NCI-H1092 (cell line): ENCODE measurements at regions not wholly inside any gene's neighbourhood (a gene's known extent, or its start where the extent isn't known, plus 50 kb on each side); places are given as distances from the start of the nearest gene placed in this dataset.

Experiments used
- DNase-seq: peaks from one replicate; lab custom pipeline; 2025; lab: John Stamatoyannopoulos, UW

DNA sequence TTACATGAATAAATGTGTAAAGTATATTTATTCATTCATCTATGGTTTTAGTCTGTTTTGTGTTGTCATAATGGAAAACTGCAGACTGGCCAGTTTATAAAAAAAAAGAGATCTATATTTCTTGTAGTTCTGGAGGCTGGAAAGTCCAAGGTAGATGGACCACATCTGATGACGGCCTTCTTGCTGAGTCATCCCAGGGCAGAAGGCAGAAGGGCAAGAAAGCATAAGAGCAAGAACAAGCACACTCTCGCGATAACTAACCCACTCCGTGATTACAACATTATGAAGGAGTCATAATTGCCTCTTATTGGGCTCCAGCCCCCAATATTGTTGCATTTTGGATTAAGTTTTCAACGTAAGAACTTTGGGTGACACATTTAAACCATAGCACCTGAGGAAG is 180.4 kb upstream of the DAB2 start:
- DNase-seq: no peak

DNA sequence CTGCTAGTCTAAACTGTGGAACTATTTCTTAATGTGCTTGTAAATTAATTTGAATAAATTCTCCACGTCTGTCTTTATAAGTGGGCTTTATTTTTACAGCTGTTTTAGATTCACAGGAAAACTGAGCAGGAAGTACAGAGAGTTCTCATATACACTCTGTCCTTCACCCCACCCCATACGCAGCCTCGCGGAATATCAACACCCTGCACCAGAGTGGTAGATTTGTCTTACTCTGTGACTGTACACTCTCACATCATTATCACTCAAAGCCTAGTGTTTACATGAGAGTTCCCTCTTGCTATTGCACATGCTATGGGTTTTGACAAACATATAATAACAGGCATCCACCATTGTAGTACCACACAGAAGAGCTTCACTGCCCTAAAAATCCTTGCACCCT is 179.7 kb upstream of the DAB2 start:
- DNase-seq: no peak

GRCh38 chr5:39599721-39600431 is 175.1 kb upstream of the DAB2 start:
- DNase-seq: no peak

DNA sequence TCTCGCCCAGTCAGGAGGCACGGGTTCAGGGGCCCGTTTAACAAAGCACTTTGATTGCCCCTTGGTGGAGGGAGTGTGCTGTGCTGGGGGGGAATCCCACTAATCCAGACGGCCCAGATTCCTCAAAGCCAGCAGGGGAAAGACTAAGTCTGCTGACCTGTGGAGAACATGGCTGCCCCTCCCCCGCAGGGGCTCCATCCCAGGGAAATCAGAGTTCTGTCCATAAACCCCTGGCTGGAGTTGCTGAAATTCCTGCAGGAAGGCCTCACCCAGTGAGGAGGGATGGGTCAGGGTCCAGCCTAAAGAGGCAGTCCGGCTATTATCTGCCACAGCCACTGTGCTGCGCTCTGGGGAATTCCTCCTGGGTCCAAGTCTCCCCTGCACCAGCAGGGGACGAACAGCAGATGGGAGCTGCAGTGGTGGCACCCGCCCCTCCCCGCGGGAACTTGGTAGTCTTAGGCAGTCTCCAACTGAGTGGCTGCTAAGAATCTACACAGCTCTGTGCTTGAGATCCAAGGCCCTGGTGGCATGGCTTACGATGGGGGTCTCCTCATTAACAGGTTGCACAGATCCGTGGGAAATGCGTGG is 174.0 kb upstream of the DAB2 start:
- DNase-seq: no peak

DNA sequence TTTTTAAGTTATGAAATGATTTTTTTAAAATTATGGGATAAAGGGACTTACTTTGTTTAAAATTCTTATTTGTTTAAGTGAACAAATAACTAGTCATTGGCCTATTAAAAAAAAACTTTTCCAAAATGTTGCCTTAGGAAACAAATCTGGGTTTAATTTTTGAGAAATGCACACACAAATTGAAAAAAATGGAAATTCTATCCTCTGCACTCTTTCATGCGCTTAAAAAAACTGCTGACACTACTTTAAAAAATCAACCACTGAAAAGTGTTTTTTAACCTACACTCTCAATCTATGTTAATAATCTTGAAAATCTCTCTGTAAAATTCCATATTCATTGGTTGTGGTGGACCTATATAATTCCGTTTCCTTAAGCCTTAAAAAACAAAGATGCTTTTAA is 163.4 kb upstream of the DAB2 start:
- DNase-seq: no peak

DNA sequence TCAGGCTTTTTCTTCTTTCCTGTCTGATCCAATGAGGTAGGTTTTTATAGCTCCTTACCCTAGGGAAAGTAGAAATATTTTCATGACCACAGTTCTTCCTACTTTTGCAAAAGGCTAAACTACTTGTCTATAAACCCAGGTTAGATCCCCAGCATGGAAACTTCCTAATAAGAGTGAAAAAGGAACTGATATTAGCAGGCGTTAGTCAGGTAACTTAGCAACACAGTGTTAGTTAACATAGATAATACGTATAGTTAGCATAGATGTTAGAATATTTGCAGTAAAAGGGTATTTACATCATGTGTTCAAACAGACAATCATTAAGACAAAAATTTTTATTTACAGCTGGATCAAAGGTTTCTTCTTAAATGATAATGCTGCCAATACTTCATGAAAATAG is 162.9 kb upstream of the DAB2 start:
- DNase-seq: no peak

- no peak for DNase-seq
These were observed 161.4 kb upstream of the DAB2 start for GRCh38 chr5:39586185-39586584.

DNA sequence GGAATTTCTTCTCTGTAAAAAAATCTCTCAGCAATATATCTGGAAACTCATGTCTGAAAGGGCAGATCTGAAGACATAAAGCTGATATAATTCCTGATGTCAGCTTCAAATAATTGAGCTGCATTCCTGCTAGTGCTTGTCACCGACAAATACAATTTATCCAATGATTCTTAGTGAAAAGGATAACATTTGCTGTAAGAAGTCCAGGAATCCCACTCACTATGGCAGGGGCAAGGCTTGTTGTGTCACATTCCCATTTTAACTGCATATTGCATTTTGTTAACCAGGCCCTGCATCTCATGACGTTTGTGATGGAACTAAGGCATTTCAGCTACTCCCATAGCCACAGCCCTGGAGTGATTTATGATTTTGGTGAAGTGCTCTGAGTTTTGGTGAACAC is 160.1 kb upstream of the DAB2 start:
- no peak for DNase-seq

DNA sequence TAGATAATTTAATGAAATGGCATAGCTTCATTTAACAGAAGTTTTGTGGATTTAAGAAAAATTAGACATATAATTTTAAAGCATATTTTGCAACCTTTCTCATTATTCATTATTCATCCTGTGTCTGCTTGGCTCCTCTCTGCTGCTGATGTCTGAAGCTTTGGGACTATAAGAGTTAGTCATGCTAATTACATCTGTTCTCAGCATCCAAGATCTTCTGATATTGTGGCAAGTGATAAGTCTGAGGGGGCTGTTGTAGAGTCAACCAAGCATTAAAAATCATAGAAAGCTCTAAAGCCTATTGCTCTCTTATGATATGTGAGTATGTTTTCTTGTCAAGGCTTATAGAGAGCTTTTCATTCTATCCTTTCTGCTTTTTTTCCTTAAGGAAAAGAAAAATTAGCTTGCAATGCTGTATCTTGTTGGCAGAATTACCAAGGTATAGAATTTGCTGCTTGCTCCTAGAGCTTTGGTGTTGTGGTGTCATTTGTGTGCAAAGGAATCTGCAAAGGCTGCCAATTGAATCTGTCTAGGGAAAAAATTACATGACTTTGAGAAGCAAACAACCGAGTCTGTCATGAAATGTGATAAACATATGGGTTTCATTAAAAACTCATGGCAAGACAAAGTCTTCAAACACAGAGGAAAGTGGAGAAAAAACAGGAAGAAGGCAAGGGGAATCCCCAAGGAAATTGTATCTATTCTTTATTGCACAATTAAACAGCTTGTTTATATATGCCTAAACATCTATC is 156.1 kb upstream of the DAB2 start:
- no peak for DNase-seq

DNA sequence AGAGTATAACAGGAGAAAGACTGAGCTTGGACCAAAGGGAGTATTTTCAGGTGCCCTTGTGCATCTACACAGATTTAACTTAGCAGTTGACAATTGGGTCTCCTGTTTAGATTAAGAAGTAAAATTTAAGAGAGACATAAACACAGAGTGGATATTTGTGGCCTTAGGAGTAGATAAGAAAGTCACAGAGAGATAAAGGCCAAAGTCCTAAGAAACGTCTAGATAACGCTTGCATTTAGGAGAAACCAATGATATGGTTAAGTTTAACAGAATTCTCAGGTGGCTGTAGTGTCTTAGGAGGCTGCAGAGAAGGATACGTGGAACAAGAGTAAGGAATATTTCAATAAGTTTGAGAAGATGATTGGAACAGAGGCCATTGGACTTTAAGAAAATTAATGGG is 155.0 kb upstream of the DAB2 start:
- DNase-seq: no peak

DNA sequence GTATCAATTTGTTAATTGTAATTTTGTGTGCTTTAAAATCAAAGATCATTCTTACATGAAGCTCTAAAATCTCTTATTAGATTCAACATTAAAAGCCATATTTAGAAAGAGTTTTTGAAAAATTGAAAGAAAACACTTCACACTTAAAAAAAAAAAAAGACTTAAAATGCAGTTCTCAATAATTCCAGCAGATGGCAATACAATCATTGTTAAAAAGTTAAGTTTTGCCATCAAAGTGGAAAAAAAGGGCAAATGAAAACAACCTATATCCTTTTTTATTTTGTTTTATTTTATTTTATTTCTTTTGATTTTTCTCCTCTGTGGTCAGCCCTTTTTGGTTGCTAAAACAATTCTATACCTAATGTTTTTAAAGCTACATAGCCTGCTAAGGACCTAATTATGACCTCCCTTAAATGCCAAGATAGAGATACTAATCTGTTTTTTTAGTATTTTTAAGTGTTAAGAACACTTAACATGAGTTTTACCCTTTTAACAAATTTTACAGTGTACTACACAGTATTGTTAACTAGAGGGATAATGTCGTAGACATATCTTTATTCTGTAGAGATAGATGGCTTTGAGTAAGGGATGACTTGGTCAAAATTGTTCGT is 154.2 kb upstream of the DAB2 start:
- DNase-seq: no peak

DNA sequence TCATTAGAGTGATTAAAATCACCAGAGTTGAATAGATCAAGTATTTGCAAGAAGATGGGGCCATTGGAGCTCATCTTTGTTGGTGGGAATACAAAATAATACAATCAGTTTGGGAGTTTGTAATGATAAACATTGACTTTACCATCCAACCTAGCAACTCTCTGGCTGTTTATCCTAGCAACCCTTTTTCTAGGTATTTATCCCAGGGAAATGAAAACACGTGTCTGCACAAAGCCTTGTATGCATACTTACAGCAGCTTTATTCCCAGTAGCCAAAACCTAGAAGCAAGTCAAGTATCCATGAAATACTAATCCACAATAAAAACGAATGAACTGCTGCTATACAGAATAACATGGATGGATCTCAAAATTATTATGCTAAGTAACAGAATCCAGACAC is 152.7 kb upstream of the DAB2 start:
- no peak for DNase-seq

- no peak for DNase-seq
These were observed 145.7 kb upstream of the DAB2 start for GRCh38 chr5:39570403-39571027.

DNA sequence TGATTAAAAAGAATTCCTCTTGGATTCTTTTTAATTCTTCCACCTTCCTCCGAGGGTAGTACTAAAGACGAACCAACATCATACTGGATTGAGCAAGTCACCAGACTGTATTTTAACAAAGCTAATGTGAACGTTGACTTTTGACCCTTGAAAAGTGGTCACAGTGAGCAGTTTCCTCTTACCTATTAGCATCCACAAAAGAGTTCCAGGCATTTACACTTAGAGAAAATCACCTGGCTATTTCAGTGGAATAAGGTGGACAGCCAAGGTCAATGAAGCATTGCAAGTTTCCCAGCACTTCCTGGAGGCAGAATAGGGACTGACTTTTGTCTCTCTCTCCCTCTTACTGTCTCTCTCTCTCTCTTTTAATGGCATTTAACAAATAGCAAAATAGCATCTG is 145.1 kb upstream of the DAB2 start:
- no peak for DNase-seq

GRCh38 chr5:39566891-39567290 is 142.1 kb upstream of the DAB2 start:
- DNase-seq: no peak

GRCh38 chr5:39566029-39566428 is 141.2 kb upstream of the DAB2 start:
- no peak for DNase-seq

- no peak for DNase-seq
These were observed 136.6 kb upstream of the DAB2 start for GRCh38 chr5:39561421-39561820.

GRCh38 chr5:39560726-39561125 is 135.9 kb upstream of the DAB2 start:
- no peak for DNase-seq

DNA sequence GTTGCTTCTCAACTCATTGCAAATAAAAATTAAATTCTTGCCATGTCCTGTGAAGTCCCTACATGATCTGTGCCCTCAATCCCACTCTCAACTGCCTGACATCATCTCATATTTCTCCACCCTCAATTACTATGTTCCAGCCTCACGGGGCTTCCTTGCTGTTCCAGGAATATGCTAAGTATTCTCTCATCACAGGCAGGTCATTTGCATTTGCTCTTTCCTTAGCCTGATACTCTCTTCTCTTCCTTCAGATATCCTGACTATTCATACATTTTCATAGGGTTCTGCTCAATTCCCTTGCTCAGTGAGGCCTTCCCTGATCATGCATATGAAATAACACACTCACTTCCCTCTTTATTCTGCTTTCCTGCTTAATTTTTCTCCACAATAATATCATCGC is 135.1 kb upstream of the DAB2 start:
- no peak for DNase-seq

GRCh38 chr5:39558541-39558940 is 133.8 kb upstream of the DAB2 start:
- no peak for DNase-seq

- no peak for DNase-seq
These were observed 131.0 kb upstream of the DAB2 start for GRCh38 chr5:39555788-39556187.

DNA sequence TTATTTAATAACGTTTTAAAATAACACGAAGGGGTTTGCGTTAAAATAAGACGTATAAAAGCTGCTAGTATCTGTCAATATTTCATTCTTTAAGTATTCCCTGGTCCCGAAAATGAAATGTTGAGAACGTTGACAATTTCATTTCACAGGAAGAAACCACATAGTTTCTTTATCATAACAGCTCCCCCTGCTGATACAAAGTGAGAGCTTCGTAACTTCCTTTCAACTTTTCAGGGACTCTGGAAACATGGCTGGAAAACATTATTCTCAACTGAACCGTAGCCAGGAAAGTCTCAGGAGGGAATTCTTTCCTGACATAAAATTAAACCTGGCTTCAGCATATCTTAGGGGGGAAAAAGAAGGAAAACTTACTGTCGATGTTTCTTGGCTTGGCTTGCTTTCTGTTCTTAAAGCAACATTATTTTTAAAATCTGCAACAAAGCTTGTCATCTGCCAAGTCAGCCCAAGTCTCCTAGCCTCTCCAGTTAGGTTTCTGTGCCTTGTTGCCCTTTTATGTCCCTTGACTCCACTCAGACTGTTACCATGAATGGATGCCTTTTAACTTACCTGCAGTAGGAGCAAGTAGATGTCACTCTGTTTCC is 122.9 kb upstream of the DAB2 start:
- no peak for DNase-seq
